ENCODE measurements at regions not wholly inside any gene's neighbourhood (a gene's known extent, or its start where the extent isn't known, plus 50 kb on each side); places are given as distances from the start of the nearest gene placed in this dataset.
"Not testable (repeated sequence)": the region's sequence is repeated elsewhere in the genome, so short reads cannot be mapped to it uniquely, and the experiment has no call there.

DNA sequence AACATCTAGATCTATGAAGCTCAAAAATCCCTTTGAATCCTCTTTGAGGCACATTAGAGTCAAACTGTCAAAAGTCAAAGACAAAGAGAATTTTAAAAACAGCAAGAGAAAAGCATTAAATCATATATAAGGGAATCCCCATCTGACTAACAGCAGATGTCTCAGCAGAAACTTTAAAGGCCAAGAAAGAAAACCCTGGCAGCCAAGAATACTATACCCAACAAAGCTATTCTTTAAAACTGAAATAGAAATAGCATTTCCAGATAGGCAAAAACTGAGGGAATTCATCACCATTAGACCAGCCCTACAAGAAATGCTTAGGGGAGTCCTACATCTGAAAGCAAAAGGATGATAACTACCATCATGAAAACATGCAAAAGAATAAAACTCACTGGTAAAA lies 211.2 kb upstream of the PDZRN3 start:
- DNase-seq: no peak

DNA sequence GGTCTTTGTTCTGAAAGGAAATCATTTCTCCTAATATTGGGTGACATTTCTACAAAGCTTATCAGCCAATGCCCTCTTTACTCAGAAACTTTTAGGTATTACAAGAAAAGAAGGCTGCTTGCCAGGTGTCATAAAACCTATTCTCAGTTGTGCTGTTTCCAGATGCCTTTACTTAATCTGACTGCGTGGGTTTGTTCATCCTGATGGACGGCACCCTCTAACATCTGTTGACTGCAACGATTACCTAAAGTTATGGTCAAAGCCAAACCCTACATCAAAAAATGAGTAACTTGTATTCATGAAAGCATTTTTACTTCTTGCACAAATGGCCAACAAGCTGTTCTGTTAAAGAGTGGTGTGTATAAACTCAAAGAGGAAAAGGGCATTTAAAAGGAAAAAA lies 207.7 kb upstream of the PDZRN3 start:
- DNase-seq: no peak

DNA sequence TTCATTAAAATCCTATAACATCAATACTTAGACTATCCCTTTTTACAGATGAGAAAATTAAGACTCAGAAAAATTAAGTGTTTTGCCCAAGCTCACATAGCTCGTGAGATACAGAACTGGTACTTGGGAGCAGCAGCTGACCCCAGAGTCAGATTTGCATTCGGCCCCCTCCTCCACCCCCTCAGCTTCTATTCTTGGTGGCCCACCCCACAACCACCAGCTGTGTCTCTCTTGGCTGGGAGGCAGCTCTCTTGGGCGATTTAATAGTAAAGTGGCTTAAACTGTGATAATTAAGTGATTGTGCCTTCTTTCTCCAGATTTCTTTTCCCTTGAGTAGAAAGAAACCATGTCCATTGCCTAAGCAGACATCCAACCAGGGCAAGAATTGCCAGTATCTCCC lies 203.6 kb upstream of the PDZRN3 start:
- no peak for DNase-seq

DNA sequence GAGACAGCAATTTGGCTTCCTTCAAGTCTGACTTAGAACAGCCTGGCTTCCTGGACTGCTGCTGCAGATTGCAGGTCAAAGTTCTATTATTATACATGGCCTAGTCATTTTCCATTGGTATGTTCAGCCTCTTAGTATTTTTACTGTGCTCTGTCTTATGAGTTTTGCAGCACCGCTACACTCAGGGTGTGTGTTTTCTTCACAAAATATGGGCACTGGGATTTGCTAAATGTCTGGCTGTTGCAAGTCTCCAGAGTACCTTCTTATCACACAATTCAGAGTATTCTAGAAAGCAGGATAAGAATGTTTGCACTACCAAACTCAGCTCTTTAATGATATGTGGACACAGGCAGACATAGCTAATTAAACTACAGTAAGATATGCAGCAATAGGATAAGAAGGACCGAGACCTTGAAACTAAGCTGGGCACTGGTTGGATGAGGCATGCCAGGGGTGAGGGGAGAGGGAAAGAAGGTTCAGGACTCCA lies 203.0 kb upstream of the PDZRN3 start:
- DNase-seq: no peak

DNA sequence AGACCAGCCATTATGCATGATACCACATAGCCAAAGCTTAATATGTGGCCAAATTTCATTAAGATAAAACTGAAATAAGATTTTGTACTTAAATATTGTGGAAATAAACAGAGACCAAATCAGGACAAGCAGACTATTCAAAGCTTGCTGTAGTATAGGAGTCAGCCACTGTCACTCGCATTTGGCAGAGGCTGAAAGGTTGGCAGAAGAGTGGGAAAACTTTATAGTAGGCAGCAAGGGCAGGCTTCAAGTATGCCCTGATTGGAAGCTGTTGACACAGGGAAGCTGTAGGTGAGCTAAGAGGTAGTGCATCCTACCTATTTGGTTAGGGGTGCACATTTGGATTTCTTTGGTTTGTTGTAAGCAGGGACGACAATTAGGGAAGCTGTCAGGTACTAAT lies 202.5 kb upstream of the PDZRN3 start:
- DNase-seq: no peak

DNA sequence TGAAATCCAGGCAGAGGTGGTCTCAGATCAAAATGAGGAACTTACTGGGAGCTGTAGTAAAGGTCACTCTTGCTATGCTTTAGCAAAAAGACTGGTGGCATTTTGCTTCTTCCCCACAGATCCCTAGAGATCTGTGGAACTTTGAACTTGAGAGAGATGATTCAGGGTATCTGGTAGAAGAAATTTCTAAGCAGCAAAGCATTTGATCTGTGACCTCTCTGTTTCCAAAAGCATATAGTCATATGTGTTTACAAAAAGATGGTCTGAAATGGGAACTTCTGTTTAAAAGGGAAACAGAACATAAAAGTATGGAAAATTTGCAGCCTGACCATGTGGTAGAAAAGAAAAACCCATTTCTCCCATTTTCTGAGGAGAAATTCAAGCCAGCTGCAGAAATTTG lies 196.2 kb upstream of the PDZRN3 start:
- not testable (repeated sequence) for DNase-seq

DNA sequence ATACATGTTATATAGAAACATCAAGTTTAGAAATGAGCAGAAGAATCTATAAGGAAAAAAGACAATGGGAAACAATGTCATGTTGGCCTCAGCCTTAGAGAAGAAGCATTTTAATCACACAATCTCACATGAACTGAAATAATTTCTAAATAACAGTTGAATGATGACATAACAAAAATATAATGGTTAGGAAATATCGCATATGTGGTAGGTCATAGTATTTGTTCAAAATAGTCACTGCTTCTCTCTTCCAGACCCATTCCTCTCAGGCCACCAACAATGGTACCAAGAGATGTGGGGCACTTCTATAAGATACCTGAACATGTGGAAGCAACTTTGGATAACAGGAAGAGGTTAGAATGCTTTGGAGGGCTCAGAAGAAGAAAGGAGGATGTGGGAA lies 195.7 kb upstream of the PDZRN3 start:
- no peak for DNase-seq

DNA sequence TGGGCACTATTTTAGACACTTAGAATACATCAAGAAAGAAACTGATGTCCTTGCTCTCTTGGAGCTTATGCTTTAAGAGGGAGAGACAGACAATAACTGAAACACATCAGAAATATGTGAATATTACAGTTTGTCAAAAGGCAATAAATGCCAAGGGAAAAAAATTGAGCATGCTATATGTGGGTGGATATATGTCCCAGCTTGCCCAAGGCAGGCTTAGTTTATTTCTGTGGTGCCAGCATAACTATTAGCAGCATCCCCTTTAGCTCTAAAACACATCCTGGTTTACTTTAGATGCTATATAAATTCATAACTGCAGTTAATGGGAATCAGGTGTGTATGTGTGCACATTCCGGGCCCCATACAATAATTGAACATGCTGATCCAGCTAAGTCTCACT lies 191.2 kb upstream of the PDZRN3 start:
- DNase-seq: no peak

DNA sequence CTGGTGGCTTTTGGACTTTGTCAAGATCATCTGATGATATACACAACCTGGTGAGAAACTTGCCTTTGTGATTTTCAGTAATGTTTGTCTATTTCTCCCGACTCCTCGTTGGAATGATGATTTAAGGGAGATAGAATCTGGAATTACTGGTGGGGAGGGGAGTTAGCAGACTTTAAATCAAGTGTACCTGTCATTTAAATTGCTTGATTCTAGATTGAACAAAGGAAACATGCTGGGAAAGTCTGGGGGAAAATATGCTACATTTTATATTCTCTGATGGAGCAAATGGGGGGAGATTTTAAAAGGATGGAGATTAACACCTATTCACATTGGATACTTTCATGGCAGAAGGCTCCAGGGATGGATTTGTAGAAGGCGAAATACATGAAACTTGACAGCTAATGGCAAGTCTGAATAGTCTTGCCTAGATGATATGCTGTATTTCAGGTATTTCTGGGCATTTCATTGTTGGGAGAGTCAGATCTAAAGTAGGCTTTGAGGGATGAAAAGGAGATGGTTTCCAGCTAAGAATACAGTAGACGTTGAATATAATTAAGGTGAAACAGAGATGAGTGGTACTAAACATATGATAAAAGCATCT lies 189.1 kb upstream of the PDZRN3 start:
- DNase-seq: no peak

DNA sequence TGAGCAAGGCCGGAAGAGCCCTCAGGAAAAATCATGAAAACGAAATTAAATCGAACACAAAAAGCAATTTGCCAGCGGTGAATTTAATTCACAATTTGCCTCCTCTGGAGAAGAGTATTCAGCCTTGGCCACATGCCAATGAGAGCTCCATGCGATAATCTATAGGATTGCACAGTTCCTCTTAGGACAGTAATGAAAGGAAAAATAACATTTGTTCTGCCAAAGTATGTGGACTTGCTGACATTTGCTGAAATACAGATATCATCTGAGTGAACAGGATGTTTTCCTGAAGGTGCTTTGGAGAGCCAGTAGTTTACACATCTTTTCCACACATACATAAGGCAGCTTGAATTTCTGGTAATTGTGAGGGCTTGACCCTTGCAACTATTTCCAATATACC lies 188.6 kb upstream of the PDZRN3 start:
- DNase-seq: no peak

DNA sequence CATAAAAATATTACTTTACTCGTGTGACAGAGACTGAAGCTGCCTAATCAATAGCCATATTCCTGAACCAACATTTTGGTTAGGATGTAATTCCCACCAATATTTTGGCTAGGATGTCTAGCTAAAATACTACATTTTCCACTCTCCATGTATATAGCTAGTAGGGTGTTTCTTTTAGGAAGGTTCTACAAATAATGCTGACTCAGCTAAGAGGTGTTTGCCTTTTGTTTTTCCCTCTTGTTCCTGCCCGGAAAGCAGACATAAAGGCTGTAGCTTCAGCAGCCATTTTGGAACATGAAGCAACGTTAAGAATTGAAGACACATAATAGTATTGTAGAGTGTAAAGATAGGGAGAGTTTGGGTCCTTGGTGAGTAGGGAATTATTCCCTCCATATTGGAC lies 187.3 kb upstream of the PDZRN3 start:
- no peak for DNase-seq

DNA sequence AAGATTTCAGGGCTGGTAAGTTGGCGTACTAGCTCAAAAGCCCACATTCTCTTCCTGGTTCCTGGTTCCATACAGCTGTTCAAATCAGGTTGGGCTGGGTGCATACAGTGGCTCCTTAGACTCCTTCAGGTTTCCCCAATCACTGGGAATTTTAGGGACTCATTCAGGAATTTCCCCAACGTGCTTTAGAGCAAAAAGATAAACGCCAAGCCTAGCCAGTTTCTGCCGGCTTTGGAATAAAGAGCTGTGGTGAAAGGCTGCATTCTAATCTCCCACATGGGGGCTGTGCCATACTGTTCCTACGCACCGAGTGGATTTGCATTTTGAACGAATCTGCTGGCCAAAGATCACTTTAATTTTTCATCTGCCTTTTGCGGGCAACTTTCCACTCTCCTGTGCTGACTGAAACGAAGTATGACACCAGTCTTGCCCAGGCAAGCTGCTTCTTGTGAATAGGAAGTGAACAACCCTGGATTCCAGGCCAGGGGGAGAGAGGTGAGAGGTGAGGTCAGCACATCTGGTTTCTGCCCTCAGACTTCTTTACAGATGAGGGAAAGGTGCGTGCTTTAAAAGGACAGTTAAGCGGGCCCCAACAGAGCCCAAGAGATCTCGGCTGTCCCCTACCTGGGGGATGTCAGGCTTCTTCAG lies 184.2 kb upstream of the PDZRN3 start:
- DNase-seq: no peak

DNA sequence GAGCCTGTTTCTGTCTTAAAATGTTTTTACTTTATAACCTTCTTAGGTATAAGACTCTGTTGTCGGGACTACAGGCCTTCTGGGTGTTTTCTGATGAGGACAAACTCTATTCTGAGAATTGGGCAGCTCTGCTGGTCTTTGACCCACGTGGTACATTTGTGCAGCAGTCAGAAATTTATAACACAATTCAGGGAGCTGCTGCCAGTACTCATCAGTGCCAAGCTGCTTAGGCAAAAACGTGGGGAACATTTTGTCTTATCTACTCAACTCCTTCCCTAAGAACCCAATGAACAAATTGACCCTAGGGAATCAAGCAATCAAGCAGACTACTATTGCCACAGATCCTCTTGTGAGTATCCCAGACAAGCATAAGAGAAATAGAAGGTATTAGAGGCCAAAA lies 180.7 kb upstream of the PDZRN3 start:
- DNase-seq: no peak

DNA sequence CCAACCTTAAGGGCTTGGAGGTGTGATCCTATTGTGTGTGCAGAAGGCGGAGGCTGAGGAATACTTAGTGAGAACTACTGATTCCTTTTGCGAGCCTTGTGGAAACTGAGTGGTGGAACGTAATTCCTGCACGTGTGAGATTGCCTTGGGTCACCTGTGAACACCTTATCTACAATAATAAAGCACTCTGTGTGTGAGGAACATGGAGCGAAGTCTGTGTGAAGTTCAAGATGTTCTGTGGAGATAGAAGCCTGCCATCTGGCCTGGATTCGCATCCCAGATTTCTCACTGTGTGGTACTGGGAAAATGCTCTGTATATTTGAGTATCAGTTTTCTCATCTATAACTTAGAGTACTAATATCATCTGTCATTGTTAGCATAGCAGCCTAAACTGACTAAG lies 179.5 kb upstream of the PDZRN3 start:
- no peak for DNase-seq

DNA sequence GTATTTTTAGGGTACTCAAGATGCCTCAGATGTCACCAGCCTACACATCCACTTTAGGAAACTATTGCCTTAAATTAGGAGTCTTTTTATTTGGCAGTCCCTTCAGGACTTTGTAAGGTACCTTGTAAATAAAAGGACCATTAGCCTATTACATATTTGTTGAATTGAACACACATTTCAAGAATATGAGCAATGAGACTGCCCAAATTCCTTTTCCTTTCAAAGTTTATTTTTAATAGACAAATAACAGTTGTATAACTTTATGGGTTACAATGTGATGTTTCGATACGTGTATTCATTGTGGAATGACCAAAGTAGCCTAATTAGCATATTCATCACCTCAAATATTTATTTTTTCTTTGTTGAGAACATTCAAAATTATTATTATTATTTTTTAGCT lies 176.7 kb upstream of the PDZRN3 start:
- no peak for DNase-seq

DNA sequence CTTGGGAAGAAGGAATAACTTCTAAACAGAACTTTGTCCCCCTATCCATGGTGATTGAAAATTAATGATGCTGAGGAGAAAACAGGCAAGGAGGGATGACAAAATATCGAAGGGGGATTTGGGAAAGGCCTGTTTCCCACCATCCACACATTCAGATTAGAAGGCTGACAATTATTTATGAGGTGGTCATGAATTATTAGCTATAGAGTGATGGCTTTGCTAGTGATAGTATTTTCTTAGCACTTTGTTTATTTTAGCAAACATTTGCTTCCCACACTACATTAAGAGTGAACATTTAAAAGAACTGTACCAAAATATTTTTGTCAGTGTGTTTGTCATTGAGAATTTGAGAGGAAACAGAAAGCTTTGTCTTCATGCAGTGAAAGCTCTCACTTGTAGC lies 172.6 kb upstream of the PDZRN3 start:
- no peak for DNase-seq

DNA sequence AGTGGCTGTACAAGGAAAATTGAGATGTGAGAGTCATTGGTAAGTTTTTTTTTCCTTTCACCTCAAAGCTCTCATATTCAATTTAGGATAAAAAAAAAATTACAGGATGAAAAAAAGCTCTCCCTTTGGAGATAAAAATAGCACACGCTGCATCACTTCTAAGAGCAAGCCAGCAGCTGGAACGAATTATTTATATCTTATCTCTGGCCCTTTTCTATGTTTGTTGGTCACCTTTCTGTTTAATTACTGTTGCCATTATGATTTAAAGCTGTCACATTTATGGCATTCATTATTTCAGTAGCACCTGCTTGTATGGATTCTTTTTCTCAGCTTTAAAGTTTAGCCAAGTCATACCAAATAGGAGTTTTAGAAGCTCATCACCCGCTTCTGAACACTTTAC lies 171.6 kb upstream of the PDZRN3 start:
- no peak for DNase-seq

DNA sequence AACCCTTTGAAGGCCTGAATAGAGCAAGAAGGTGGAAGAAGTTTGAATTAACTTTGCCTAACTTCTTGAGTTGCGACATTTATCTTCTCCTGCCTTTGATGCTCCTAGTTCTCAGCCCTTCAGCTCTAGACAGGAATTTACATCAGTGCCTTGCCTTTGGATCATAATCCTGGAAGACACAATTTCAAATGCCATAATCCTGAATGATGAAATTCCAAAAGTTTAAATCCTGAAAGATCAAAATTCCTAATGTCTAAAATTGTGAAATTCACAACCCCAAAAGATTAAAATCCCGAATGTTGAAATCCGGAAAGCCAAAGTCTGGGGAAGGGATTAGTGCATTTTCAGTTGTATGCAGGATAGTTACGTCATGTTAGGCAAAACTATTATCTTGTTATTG lies 166.6 kb upstream of the PDZRN3 start:
- DNase-seq: no peak

DNA sequence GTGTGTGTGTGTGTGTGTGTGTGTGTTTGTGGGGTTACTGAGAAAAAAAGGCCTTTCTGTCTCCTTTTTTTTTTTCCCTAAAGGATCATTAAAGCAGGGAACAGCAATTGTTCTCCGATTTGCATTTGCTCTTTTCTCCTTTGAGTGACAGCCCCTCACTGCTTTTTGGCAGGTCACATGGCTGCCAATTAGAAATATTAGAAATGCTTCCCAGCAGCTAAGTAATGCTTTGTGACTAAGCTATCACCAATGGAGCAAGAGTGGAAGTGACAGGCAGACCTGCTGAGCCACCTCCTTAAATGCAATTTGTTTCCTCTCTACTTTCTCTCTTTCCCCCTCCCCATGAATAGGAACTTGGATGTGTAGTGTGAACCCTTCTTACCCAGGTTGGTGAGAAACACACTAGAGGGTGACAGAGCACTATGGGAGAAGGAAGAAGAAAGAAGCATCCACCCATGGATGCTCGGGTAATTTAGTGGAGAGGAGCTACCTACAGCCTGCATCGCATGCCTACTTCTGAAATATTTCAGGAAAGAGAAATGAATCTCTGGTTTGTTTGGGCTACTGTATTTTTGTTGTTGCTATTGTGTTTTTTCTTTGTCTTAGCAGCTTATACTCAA lies 165.2 kb upstream of the PDZRN3 start:
- no peak for DNase-seq

DNA sequence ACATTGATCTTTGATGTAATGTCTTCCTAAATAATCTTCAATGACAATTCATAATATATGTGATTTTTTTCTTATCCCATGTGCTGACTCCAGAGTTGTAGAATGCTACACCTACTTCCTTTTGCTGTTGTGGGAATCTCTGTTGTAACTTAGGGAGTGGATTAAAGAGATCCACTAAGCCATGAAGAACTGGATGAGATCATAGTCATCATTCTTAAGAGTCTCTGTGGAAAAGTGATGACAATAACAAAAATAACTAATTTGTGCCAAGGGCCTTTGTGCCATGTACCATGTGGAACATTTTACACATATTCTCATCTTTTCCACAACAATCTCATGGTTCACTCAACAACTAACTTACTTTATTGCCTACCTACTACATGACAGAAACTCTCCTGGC lies 162.9 kb upstream of the PDZRN3 start:
- no peak for DNase-seq

DNA sequence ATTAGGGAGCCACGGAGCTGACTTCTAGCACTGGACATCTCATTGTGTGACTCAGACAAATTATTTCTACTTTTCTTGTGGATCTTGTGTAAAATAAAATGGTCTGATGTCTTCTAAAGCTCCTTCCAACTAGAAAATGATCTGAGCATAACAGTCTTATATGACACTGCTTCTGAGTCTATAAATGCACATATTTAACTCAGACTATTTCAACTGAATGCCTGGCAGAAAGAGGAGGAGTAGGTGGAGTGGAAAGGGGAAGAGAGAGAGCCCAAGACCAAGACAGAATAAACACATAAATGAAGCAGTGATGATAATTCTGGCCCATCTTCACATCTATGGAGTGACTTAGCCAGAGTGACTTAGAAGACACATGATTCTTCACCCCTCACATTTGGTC lies 162.3 kb upstream of the PDZRN3 start:
- DNase-seq: no peak

DNA sequence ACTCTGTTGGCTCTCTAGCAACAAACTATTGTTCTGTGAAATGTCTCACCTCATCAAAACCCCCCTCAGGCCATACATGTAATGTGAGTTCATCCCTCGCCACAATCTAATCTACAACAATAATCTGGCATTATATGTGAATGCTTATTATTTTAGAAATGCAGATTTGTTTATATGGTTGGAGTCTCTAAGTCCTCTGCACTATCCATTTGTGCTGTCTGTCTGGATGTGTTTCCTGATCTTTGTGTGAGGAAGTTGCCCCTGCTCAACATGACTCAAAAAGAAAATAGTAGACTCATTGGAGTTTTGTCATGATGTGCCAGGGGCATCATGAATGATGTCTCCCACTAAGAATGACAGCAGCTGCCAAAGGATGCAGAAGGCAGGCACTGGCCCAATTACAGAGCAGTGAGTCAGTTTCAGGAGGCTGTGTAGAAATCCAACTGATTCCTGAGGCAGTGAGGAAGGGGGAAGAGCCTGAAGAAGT lies 161.6 kb upstream of the PDZRN3 start:
- no peak for DNase-seq

DNA sequence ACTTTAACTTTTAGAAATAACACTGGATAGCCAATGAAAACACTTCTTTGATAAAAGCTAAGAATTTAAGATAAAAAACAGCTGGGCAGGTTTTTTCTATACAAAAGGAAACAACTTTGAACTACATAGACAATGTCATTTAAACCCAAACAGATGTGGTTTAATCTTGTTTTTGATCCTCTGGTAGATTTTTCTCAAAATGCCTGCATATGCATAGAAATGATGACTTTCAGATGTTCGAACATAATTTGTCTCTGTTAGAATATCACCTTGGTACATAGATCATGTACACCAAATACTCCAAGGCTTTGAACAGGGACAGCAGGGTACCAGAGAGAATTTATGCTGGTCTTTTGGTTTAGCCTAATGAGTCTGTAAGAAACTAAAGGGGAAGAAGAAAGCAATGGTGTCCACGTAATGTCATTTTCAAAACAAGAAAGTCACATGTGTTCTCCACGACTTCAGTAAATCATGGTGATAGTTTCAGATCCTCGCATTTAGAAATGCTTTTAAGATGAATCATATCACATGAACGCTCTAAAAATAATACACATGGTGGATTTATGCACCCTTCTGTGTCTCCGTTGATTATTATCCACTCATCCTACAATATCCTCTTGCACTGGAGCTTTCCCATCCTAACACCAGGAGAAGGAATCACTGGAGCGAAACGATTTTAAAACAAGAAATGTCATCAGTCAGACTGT lies 160.1 kb upstream of the PDZRN3 start:
- no peak for DNase-seq

DNA sequence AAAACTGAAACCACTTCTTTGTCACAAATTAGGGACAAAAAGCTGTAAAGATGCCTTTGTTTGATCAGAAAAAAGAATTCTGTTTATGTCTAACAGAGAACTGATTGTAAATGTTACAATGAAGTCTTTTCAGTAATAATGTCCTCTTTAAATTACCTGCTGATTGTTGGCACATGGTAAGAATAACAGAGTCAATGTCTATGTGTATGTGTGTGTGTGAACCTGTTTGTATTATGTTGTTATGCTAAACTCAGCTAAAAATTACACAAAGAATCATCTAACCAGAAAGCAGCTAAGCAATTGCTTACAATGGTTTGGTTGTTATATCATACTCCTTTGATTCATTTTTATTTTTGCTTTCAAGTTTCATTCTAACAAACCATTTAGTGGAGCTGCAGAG lies 159.1 kb upstream of the PDZRN3 start:
- no peak for DNase-seq
